GM21717 (cell line): ENCODE measurements at regions not wholly inside any gene's neighbourhood (a gene's known extent, or its start where the extent isn't known, plus 50 kb on each side); places are given as distances from the start of the nearest gene placed in this dataset.
"Not testable (repeated sequence)": the region's sequence is repeated elsewhere in the genome, so short reads cannot be mapped to it uniquely, and the experiment has no call there.

Experiments
- ATAC-seq: cut with Tn5 transposase; IDR thresholded peaks from one replicate; pipeline ENCODE4 v1.9.1; 2021; ENCODE audit warnings: mild to moderate bottlenecking, moderate library complexity; ENCODE audit not compliant: unreplicated experiment

DNA sequence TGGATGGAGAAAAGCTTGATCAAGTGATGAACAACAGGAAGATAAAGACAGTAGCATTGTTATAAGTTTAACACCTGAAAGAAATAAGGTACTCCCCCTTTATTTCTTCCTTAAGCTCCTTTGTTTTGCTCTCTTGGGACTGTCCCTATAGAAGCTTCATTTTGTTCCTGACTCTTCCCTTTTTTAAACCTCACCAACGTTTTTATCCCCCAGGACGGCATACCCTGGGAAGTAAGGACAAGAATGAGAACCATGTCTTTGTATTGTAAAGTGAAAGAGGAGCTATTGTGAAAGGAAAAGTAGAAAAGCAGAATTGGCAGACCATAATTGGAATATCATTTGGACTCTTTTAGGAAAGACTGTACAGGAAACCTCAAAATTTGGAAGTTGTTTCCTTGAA, 1368.6 kb upstream of the C9orf72 start:
- ATAC-seq: no peak

DNA sequence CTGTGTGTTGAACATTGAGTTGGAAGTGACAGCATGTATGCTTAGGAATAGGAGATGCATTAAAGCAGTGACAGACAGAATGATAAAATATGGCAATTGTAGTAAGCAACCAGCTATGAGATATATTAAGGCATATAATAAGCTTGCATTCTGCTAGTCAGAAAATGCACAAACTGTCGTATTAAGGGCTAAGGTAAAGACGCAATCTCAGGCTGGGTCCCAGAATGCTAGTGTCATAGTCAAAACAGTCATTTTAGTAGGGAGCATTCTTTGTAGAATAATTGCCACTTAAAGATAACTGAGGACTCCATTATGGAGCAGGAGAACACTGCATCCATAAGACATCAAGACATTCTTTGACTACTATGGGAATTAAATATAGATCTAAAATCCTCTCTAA, 1369.7 kb upstream of the C9orf72 start:
- no peak for ATAC-seq

DNA sequence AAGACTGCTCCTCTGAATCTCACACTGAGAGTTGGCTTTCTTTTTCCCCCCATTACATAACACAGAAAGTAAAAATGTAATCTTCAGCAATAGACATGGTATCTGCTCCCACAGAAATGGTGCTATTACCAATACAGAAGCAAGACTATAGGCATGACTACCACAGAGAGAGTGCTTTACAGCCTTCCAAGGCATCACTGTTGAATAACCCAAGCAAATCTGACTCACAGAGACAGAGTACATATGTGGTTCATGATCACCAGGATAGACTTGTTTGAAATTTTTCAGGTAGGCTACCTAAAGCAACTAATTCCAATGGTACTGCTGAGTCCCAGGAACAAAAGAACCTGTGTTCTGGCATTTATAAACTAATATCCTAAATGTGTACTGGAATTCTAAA, 1373.4 kb upstream of the C9orf72 start:
- no peak for ATAC-seq

DNA sequence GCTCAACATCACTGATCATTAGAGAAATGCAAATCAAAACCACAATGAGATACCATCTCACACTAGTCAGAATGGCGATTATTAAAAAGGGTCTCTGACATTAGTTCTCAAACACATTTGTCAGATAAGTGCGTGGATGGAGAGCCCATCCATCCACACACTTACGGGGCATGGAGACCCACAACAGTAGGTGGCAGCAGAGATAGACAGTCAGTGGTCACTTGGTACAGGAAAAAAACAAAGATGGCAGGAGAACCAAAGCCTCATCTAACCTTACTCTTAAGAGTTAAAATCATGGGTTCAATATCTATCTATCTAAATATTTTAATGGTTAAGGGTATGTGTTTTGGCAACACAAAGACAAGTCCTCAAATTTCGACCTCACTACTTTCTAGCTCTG, 1378.7 kb upstream of the C9orf72 start:
- ATAC-seq: no peak

DNA sequence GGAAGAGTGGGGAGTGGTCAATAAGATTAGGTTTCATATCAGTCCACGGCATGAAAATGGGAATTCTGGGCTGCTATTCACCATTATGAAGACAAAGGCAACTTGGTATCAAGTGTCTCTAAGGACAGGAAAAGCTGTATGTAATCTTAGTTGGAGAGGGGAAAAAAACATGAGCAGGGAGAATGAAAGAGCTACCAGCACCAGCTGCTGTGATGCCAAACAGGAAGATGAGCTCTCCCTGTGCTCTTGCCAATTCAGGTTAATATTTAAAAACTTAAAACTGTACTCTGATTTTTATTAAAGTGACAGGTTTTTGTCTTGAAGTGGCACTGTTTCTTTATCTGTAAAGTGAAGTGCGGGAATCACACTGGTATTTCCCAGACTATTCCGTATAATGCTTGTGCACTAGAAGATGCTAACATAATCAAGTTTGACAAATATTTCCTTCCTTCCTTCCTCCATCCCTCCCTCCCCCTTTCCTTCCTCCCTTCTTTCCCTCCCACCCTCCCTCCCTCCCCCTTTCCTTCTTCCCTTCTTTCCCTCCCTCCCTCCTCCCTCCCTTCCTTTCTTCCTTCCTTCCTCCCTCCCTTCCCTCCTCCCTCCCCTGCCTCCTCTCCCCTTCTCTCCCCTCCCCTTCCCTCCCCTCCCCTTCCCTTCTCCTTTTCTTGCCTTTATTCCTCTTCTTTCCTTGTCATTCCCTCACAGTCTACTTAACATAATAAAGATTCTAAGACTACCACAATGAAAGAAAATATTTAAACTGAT, 1383.0 kb upstream of the C9orf72 start:
- ATAC-seq: no peak

DNA sequence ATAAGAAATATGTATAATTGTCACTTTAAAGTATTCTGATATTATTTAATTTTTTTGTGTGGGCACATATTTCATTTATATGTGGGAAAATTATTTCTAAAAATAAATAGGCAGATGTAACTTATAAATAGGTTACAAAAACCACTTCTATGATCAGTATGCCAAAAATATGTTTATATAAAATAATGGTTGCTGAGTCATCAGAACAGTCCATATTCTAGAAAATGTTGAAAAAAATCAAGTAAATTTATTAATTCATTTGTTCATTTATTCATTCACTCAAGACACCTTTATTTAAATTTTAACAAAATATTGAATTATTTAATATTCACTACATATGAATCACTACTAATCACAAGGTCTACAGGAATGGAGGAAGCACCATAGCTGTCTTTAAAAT, 1387.3 kb upstream of the C9orf72 start:
- no peak for ATAC-seq

DNA sequence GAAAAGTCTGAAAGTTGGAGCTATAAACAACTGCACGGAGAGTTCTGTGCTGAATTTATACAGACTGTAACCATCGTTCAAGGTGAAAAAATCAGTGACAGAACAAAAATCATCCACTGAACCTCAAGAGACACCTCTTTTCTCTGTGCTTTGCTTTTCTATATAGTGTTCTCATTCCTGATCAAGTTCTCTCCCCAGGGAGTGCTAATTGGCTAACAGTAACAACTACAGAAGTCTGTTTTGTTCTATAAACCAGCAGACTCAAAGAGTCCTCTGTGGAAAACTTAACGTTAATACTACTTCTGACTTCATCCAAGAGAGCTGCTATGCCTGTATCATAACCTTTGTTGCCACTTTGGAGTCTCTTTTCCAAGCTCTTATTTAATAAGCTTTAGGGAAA, 1388.3 kb upstream of the C9orf72 start:
- ATAC-seq: no peak

DNA sequence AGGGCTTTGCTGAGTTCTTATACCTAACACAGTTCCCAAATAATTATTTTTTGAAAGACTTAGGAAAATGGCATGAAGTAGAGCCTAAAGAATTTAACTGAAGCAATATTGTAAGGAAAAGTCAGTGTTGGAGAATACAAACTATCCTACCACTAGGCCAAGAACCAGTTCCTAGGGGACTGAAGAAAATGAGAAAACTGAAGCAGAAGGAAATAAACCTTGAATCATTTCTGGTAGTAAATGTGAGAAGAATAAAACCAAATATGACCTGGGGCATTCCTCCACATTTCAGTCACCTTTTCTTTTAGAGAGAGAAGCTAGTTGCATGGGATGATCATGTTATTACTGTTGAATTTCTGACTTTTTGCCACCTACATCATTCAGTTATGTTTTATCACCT, 1393.9 kb upstream of the C9orf72 start:
- ATAC-seq: no peak

DNA sequence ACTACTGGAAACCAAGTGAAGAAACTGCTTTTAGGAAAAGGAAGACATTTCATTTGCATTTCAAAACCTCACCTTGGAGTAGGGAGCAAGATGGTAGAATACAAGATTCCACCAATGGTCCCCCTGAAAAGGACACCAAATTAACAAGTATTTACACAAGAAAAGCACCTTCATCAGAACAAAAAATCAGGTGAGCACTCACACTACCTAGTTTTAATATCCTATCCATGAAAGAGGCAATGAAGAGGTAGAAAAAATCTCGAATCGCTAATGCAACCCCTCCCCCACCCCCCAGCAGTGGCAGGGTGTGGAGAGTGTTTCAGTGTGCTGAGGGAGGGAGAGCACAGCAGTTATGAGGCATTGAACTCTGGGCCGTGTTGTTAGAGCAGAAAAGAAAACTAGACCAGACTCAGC, 1397.0 kb upstream of the C9orf72 start:
- no peak for ATAC-seq

DNA sequence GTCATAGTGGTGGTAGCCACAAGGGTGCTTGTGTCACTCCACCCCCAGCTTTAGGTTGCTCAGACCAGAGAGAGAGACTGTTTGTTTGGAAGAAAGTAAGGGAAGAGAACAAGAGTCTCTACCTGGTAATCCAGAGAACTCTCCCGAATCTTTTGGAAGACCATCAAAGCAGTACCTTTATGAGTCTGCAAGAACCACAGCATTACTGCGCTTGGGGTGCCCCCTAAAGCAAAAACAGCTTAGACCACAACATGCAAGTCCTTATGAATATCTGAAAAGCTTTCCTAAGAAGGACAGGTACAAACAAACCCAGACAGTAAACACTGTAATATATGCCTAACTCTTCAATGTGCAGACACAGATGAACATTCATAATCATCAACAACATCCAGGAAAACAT, 1398.6 kb upstream of the C9orf72 start:
- ATAC-seq: no peak

- ATAC-seq: no peak
Observed at GRCh38 chr9:28976250-28976649, 1403.0 kb upstream of the C9orf72 start.

DNA sequence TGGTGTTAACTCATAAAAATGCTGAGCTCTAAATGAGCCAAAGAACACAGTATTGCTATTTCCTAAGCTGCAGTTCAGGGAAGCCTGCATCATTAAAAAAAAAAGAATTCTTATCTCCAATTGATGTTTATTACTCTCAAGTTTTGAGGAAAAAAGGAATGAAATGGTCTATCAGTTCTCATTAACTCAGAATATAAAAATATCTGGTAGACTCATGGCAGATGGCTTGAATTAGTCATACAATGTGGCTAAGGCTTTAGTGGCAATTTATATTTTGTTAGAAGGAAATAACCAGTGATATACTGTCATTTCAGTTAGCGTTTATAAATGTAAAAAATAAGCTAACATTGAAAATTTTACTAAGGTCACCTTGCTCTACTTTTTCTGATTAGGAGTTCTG, 1403.4 kb upstream of the C9orf72 start:
- ATAC-seq: no peak

- no peak for ATAC-seq
Observed at GRCh38 chr9:28981129-28981528, 1407.8 kb upstream of the C9orf72 start.

DNA sequence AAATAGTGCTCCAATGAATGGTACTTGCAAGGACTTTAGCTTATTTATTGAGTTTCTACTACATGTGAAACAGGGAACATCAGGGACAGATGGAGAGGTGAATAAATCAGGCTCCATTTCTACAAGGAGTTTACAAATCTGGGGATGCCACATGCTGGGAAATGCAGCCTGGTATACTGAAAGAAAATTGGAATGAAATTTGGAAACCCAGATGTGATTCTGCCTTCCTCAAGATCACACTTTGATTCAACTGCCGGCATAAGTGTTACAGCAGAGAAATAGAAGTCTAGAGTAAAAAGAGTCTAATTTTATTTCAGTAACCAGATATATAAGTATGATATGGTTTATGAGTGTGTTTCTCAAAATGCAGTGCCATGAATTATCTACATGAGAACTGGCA, 1408.4 kb upstream of the C9orf72 start:
- no peak for ATAC-seq

DNA sequence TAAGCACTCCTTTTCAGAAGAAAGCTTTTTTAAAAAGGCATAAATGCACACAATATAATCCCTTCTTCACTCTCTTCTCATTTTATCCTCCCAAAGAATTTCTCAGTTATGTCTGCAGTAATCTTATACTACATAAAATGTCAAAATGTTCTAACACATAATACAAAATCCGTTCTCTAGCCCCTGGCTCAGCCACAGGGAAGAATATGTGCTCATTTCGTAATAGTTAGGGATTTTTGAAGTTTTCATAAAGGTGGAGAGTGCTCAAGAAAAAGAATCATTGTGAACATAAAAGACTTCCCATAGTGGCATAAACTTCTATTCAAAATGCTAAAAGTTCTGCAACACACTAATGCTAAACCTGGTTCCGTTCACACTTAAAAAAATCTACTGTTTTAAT, 1410.7 kb upstream of the C9orf72 start:
- ATAC-seq: no peak

DNA sequence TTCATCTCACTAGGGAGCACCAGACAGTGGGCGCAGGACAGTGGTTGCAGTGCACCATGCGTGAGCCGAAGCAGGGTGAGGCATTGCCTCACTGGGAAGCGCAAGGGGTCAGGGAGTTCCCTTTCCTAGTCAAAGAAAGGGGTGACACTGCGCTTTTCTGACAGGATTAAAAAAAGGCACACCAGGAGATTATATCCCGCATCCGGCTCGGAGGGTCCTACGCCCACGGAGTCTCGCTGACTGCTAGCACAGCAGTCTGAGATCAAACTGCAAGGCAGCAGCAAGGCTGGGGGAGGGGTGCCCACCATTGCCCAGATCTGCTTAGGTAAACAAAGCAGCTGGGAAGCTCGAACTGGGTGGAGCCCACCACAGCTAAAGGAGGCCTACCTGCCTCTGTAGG, 1416.7 kb upstream of the C9orf72 start:
- not testable (repeated sequence) for ATAC-seq

GRCh38 chr9:28999057-28999456, 1425.8 kb upstream of the C9orf72 start:
- no peak for ATAC-seq

- ATAC-seq: no peak
Observed at GRCh38 chr9:28999806-29000205, 1426.5 kb upstream of the C9orf72 start.

- no peak for ATAC-seq
Observed at GRCh38 chr9:29001006-29001405, 1427.7 kb upstream of the C9orf72 start.

DNA sequence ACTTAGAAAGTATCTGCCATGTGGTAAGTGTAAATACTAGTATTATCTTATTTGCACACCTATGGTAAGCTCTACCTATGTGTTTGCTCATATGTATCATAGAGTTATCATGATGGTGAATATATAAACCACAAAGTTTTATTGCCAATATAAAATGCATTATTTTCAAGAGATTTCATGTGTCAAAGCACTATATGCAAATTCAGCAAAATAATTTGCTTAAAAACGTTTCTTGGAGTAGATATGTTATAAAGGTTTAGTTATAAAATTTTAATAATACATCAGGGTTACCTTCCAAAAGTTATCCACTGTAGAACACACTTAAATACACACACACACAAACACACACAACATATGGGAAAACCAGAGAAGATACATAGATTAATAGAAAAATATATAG, 1431.7 kb upstream of the C9orf72 start:
- ATAC-seq: no peak

- no peak for ATAC-seq
Observed at GRCh38 chr9:29006628-29007027, 1433.3 kb upstream of the C9orf72 start.

- ATAC-seq: no peak
Observed at GRCh38 chr9:29012911-29013310, 1439.6 kb upstream of the C9orf72 start.

GRCh38 chr9:29021632-29022031, 1448.4 kb upstream of the C9orf72 start:
- no peak for ATAC-seq
